ENCODE measurements at regions not wholly inside any gene's neighbourhood (a gene's known extent, or its start where the extent isn't known, plus 50 kb on each side); places are given as distances from the start of the nearest gene placed in this dataset.
"Not testable (repeated sequence)": the region's sequence is repeated elsewhere in the genome, so short reads cannot be mapped to it uniquely, and the experiment has no call there.

- no peak for DNase-seq
Observed at GRCh38 chr12:114501474-114501807, 95.5 kb upstream of the TBX5 start.

GRCh38 chr12:114500775-114501473 lies 95.0 kb upstream of the TBX5 start:
- no peak for DNase-seq

DNA sequence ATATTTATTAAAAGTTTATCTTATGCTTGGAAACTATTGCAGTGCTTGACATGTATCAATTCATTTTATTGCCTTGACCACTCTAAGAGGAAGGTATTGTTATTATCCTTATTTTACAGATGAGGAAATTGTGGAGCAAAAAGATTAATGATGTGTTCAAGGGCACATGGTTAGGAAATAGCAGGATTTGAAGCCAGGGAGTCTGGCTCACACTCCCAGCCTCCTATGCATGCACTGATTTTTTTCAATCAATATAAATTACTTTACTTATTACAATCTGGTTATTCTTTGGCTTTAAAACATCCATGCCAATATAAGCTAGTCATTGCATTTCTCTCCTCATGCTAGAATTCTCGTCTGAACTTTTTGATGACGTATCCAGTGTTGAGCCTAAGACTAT lies 94.2 kb upstream of the TBX5 start:
- no peak for DNase-seq

GRCh38 chr12:114499338-114499737 lies 93.4 kb upstream of the TBX5 start:
- no peak for DNase-seq

GRCh38 chr12:114491916-114492315 lies 86.0 kb upstream of the TBX5 start:
- DNase-seq = no peak

- DNase-seq = not testable (repeated sequence)
Observed at GRCh38 chr12:114484822-114485459, 79.0 kb upstream of the TBX5 start.

GRCh38 chr12:114483996-114484395 lies 78.1 kb upstream of the TBX5 start:
- no peak for DNase-seq

DNA sequence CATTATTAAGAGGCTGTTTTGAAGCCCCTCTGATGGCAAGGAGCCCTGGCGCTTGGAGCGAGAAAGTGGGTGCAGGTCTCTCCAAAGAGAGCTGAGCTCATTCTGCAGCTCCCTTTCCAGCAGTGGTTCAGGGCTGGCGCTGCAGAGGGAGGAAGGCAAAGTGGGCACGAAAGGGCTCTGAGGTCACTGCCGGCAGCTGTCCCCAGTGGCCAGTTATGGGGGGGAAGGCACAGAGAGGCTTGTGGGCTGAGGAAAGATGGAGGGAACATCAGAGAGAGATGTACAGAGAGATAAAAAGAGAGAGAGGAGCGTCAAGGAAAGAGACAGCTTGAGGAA lies 75.2 kb upstream of the TBX5 start:
- no peak for DNase-seq

- DNase-seq = no peak
Observed at GRCh38 chr12:114480337-114481199, 74.6 kb upstream of the TBX5 start.

- no peak for DNase-seq
Observed at GRCh38 chr12:114479831-114480230, 73.9 kb upstream of the TBX5 start.

DNA sequence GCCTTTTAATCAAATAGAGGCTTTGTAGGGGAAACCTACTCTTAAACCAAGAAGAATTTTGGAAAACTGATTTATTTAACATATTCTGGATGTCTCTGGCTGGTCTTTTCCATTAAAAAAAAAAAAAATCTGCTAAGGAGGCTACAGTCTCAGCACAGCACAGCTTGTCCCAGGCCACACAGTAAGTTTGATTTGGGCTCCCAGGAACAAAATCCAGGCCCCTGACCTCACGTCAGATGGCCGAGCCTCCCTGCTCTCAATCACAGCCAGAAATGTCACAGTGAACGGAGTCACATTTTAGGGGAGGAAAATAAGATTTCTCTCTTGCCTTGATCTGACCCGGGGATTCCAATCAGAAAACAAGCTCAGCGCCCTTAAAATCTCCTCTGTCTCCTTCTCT lies 72.9 kb upstream of the TBX5 start:
- DNase-seq = no peak

GRCh38 chr12:114477989-114478395 lies 72.0 kb upstream of the TBX5 start:
- DNase-seq = no peak

DNA sequence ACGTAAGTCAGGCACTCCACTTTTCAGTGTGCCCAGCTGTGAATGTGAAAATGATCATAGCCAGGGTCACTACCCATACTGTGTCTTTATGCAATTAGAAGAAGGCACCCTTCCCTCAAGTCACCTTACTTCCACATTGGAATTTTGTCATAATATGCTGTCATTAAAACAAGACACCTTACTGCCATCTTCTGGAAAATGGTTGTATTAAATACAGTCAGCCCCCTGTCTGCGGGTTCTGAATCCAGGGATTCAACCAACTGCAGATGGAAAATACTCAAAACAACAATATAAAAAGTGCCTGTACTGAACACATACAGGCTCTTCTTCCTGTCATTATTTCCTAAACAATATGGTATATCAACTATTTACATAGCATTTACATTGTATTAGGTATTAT lies 70.2 kb upstream of the TBX5 start:
- peak; percentile 4 for DNase-seq

DNA sequence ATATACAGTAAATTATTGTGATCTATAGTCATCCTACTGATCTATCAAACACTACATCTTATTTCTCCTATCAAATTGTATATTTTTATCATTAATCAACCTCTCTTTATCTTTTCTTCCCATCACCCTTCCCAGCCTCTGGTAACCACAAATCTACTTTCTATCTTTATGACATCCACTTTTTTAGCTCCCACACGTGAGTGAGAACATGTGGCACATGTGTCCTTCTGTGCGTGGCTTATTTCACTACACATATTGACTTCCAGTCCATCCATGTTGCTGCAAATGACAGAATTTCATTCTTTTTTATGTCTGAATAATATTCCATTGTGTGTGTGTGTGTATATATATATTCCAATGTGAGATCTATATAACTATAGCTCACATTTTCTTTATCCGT lies 67.8 kb upstream of the TBX5 start:
- no peak for DNase-seq

DNA sequence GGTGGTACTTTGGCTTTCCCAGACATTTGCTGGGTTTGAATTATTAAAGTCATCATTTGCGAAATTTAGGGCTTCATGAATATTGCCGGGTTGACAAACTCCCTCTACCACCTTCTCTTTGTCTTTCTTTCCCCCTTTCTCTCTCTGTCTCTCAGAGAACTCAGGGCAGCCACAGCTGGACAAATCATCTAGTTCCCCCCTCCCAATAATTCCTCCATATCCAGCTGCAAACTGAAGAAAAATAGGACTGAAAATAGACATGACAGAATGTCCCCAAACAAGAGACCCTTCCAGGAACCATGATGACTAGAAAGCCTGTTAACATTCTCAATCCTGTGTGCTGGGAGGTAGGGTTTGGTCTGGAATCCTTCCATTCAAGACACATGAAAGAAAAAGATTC lies 67.1 kb upstream of the TBX5 start:
- DNase-seq = no peak

GRCh38 chr12:114457620-114458019 lies 51.7 kb upstream of the TBX5 start:
- no peak for DNase-seq
